ENCODE measurements at regions not wholly inside any gene's neighbourhood (a gene's known extent, or its start where the extent isn't known, plus 50 kb on each side); places are given as distances from the start of the nearest gene placed in this dataset.
"Not testable (repeated sequence)": the region's sequence is repeated elsewhere in the genome, so short reads cannot be mapped to it uniquely, and the experiment has no call there.

GRCh38 chr6:76942203-76942966, 520.9 kb downstream of the HTR1B start:
- DNase-seq, result no peak

- DNase-seq, result no peak
Observed at GRCh38 chr6:76940191-76940590, 523.1 kb downstream of the HTR1B start.

DNA sequence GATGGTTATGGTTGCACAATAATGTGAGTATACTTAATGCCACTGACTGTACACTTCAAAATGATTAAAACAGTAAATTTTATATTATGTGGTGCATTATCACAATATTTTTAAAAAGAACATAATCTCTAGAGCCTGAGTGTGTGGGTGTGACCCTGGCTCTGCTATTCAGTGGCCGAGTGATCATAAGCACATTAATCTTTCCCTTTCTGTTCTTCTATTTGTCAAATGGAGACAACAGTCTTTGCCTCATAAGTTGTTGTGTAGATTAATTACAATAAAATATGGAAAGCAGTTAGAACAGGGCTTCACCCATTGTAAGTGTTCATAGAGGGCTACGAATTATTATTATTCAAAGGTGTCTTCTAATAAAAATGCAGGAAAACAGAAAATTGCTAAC, 548.6 kb downstream of the HTR1B start:
- no peak for DNase-seq

DNA sequence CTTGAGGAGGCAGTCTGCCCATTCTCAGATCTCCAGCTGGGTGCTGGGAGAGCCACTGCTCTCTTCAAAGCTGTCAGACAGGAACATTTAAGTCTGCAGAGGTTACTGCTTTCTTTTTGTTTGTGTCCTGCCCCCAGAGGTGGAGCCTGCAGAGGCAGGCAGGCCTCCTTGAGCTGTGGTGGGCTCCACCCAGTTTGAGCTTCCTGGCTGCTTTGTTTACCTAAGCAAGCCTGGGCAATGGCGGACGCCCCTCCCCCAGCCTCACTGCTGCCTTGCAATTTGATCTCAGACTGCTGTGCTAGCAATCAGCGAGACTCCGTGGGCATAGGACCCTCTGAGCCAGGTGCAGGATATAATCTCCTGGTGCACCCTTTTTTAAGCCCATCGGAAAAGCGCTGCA, 557.8 kb downstream of the HTR1B start:
- not testable (repeated sequence) for DNase-seq

- no peak for DNase-seq
Observed at GRCh38 chr6:76892542-76892941, 570.7 kb downstream of the HTR1B start.

DNA sequence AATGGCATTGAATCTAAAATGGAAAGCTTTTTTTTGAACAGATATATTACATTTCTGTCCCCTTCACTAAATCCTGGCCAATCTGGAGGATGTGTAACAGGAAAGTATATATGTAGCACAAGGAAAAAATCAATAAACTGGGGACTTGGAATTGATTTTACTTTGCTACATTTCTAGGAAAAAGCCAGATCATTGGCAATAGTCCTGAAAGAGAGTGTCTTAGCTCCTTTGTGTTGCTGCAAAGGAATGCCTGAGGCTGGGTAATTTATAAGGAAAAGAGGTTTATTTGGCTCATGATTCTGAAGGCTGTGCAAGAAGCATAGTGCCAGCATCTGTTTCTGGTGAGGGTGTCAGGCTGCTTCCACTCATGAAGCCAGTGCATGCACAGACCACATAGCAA, 574.9 kb downstream of the HTR1B start:
- DNase-seq, result no peak

DNA sequence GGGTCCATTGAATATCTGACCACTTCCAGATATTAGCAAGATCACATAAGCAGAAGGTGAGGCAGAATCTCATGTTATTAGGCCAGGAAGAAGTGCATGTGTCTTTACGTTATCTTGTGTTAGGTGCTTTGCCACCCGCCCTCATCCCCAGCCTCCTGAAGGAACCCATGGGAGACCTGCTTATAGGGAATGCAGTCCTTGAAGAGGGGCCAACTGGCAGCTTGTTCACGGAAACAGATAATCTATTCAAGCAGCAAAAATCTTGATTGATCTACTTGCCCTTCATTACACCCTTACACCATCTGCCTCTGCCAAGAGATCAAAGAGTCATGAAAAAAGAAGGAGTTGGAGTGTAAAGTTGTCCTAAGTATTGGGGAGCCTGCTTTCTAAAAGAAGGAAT, 576.4 kb downstream of the HTR1B start:
- DNase-seq, result no peak

- no peak for DNase-seq
Observed at GRCh38 chr6:76885861-76886301, 577.4 kb downstream of the HTR1B start.

DNA sequence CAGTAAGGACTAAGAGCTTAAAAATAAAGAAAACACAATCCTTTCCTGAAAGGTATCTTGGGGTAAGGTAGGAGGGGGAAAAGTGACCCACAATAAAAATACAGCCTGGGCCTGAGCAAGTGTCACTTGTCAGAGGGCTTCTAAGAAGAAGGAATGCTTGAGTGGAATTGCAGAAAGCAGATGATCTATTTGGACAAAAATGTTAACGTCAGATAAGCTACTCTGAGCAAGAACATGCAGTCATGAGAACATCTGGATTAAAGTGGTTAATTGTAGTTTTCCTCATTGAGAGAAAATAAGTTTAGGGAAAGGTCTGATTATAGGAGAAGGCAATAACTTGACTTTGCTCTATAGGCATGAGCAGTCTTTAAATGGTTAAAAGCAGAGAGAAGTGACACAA, 581.9 kb downstream of the HTR1B start:
- no peak for DNase-seq

DNA sequence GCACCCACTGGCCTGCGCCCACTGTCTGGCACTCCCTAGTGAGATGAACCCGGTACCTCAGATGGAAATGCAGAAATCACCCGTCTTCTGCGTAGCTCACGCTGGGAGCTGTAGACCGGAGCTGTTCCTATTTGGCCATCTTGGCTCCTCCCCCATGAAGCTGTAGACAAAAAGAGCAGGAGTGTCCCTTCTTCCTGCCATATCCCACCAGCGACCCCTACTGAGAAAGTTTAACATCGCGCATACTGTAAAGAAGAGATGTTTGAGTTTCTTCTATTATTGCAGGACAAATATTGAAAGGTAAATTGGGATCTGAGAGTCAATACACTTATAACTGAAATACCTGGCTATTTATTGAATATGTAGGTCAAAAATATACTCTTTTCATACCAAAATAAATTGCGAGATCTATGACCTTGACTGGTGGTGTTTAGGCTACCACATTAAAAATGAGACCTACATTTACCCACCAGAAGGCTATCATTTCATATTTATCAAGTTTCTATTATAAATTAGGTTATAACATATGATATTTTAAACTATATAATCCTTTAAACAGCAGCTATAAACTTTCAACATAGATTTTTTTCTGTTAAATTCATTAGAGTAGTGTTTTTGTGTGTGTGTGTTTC, 586.3 kb downstream of the HTR1B start:
- DNase-seq, result no peak

DNA sequence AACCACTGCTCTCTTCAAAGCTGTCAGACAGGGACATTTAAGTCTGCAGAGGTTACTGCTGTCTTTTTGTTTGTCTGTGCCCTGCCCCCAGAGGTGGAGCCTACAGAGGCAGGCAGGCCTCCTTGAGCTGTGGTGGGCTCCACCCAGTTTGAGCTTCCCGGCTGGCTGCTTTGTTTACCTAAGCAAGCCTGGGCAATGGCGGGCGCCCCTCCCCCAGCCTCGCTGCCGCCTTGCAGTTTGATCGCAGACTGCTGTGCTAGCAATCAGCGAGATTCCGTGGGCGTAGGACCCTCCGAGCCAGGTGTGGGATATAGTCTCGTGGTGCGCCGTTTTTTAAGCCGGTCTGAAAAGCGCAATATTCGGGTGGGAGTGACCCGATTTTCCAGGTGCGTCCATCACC, 586.9 kb downstream of the HTR1B start:
- not testable (repeated sequence) for DNase-seq

GRCh38 chr6:76867182-76867581, 596.1 kb downstream of the HTR1B start:
- no peak for DNase-seq

DNA sequence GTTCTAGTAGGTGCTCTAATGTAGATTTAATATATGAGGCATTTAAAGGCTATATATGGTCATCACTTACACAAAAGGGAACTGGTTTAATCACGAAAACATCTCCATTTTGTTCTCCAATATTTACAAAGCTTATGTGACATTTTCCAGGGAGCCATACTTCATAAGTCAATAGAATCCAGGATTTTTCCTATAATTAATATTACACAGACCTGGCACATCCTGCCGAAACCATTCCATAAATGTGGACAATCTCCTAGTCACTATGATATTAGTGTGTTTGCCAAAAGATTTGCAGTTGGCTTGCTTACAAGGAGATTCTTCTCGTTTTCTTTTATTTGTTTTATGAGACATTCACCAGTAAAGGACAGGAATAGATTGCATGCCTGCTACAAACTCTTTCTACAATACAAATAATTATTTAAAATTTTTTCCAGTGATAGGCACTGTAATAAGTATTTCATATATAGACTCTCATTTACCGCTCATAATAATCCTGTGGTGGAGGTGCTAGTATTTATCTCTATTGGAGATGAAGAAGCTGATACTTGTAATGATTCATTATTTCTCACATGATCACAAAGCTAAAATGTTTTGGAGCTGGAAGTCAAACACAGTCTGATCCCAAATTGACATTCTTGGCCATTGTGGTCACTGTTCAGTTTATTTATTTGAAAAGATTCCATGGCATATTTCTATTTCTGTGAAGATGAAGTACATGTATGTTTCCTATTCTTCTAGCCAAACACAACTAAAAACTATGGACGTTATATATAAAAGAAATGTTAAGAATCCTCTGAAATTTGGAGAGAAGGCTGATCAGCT, 597.0 kb downstream of the HTR1B start:
- no peak for DNase-seq

DNA sequence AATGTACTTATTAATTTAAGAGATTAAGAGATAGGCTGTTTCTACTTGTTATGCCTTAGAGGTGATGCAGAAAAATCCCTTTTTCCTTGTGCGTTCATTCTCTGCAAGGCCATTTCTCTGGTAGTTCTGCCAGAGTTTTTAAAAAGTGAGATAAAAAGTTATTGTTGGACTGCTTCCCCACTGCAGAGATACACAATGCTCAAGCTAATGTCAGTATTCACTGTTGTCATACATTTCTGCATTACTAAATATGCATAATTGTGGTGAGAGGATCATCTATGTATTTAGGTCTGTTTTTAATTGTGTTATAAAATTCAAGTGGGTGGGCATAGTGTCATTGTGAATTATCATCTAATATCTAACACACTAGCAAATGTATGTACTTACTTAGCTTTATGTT, 600.4 kb downstream of the HTR1B start:
- DNase-seq, result no peak

DNA sequence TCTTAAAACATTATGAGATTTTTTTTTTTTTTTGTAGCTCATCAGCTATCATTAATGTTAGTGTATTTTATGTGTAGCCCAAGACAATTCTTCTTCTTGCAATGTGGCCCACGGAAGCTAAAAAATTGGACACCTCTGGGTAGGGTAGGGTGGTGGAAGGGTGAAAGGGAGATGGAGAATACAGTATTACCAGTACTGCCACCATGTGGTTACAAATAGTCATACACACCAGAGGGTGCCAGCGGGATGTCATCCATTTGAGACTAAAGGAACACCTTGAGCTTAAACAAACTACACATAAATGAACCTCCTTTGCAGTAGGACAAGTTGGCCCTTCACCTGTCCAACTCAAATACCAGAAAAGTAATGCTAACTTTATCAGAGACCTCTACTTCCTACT, 601.9 kb downstream of the HTR1B start:
- DNase-seq, result no peak

- DNase-seq, result no peak
Observed at GRCh38 chr6:76856065-76856464, 607.2 kb downstream of the HTR1B start.

DNA sequence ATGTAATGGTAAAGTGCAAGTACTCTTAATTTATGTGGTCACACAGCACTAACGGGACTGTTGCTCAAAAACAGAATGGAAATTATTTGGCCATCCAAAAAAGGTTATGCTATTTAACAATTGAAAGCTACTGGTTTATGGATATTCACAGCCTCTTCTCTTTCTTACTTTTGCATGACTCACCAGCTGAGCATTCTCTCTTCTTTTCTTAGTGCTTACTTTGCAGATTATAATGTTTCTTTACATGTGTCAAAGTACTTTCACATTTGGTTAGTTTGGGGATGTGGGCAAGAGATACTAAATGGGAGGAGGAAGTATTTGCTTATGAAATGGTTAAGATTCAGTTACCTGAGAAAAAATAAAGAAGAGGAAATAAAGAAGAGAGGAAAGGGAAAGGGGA, 610.5 kb downstream of the HTR1B start:
- no peak for DNase-seq

DNA sequence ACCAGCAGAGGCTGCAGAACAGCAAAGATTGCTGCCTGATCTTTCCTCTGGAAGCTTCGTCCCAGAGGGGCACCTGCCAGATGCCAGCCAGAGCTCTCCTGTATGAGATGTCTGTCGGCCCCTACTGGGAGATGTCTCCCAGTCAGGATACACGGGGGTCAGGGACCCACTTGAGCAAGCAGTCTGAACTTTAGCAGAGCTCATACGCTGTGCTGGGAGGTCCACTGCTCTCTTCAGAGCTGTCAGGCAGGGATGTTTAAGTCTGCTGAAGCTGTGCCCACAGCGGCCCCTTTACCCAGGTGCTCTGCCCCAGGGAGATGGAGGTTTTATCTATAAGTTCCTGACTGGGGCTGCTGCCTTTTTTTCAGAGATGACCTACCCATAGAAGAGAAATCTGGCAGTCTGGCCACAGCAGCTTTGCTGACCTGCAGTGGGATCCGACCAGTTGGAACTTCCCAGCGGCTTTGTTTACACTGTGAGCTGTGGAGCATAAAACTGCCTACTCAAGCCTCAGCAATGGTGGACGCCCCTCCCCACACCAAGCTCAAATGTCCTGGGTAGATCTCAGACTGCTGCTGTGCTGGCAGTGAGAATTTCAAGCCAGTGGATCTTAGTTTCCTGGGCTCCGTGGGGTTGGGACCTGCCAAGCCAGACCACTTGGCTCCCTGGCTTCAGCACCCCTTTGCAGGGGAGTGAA, 613.9 kb downstream of the HTR1B start:
- not testable (repeated sequence) for DNase-seq

GRCh38 chr6:76843054-76843822, 620.1 kb downstream of the HTR1B start:
- no peak for DNase-seq

DNA sequence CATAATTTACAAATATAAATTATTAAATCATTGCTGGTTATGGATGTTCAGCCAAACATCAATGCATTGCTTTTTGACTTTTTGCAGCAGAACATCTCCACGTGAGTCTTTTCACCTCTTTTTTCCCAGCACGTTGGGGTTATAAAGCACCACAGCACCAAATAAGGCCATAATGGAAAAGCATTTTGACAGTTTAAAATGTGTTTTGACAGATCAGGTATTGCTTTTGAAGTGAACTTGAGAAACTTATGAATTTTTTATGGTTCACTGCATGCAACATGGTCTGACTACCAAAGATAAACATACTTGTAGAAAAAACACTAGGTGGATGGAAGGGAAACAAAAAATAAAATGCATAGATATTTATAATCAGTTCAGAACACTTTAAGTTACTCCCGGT, 622.4 kb downstream of the HTR1B start:
- DNase-seq, result no peak

- DNase-seq, result no peak
Observed at GRCh38 chr6:76840041-76840745, 623.1 kb downstream of the HTR1B start.

- DNase-seq, result no peak
Observed at GRCh38 chr6:76839505-76839904, 623.8 kb downstream of the HTR1B start.
